Panc1 (cell line): ENCODE measurements at regions not wholly inside any gene's neighbourhood (a gene's known extent, or its start where the extent isn't known, plus 50 kb on each side); places are given as distances from the start of the nearest gene placed in this dataset.

Source experiments
- ATAC-seq: fragments of 200-7000 bp; cut with Tn5 transposase; 2 replicates; pipeline ENCODE4 v1.9.1; 2020; ENCODE audit warnings: mild to moderate bottlenecking, moderate library complexity
- BruUV-seq: library from RNA; stranded (reverse); fragments of 400-500 nt; replicated peaks from 2 replicates; lab custom pipeline; 2021; lab: Mats Ljungman, UMichigan
- CTCF ChIA-PET: fragments of 300-600 bp; sonication (Branson Sonifier 250); formaldehyde crosslinking; loops from one replicate; lab custom pipeline; 2022; ENCODE audit warnings: antibody characterized with exemption; lab: Charles Lee
- POLR2A ChIA-PET: fragments of 300-600 bp; sonication (Branson Sonifier 250); formaldehyde crosslinking; loops from one replicate; lab custom pipeline; 2022; ENCODE audit warnings: antibody characterized with exemption; lab: Charles Lee
- DNase-seq: peaks from one replicate; pipeline ENCODE4 v3.0.0-alpha.2; 2010; ENCODE audit warnings: low read depth, low spot score
- H3K27ac ChIP-seq: 2 replicates; pipeline ENCODE4 v1.5.1; 2011; ENCODE audit warnings: mild to moderate bottlenecking, low read length, inconsistent platforms
- H3K27me3 ChIP-seq: fragments of 200-500 bp; sonication (Bioruptor generic); 2 replicates; pipeline ENCODE4 v1.6.0; 2014; ENCODE audit warnings: low read length, inconsistent platforms; ENCODE audit not compliant: control insufficient read depth, insufficient read depth
- H3K36me3 ChIP-seq: fragments of 200-500 bp; sonication (Bioruptor generic); 2 replicates; pipeline ENCODE4 v1.5.1; 2014; ENCODE audit warnings: inconsistent platforms, mild to moderate bottlenecking, low read length, moderate library complexity; ENCODE audit not compliant: control insufficient read depth, insufficient read depth
- H3K4me1 ChIP-seq: 2 replicates; pipeline ENCODE4 v1.5.1; 2011; ENCODE audit warnings: inconsistent platforms, mild to moderate bottlenecking, low read length, moderate library complexity; ENCODE audit not compliant: control insufficient read depth, insufficient read depth
- H3K4me3 ChIP-seq, 2 experiments: 2 replicates each; pipeline ENCODE4 v1.5.1; 2011 to 2012; ENCODE audit warnings: low read depth in 2 of 2, low read length in 2 of 2, mild to moderate bottlenecking in 2 of 2, inconsistent platforms in 1 of 2, moderate library complexity in 1 of 2
- H3K9me3 ChIP-seq: fragments of 200-500 bp; sonication (Bioruptor generic); 2 replicates; pipeline ENCODE4 v1.5.1; 2014; ENCODE audit warnings: low read depth, mild to moderate bottlenecking, inconsistent platforms, low read length, moderate library complexity; ENCODE audit not compliant: control insufficient read depth, insufficient read depth
- POLR2AphosphoS5 ChIP-seq: IDR thresholded peaks from 2 replicates; pipeline ENCODE4 v1.6.1; 2012; ENCODE audit warnings: mild to moderate bottlenecking, low read depth, low read length, moderate library complexity
- SIN3A ChIP-seq: IDR thresholded peaks from 2 replicates; pipeline ENCODE4 v1.6.1; 2012; ENCODE audit warnings: low read depth, mild to moderate bottlenecking, low read length, moderate library complexity, borderline replicate concordance; ENCODE audit not compliant: insufficient read depth
- TCF7L2 ChIP-seq: IDR thresholded peaks from 2 replicates; pipeline ENCODE4 v1.6.1; 2011; ENCODE audit warnings: mild to moderate bottlenecking, low read depth, low read length, inconsistent platforms
- in situ Hi-C: cut with HindIII; loops from 2 replicates; pipeline ENCODE4 v1.10.0; 2016; ENCODE audit warnings: low sequenced_read_pairs, low pct_unique_long_range_greater_than_20kb
- intact Hi-C: fragments of 100-400 bp; cut with micrococcal nuclease; formaldehyde crosslinking; loops from one replicate; pipeline ENCODE4 v1.10.0; 2022; ENCODE audit not compliant: unreplicated experiment
- TF ChIP-seq, protein P1 (sequence below), 2 experiments: IDR thresholded peaks; 2 replicates each; pipeline ENCODE4 v1.6.1; 2011 to 2012; ENCODE audit warnings: low read depth in 2 of 2, control low read depth in 1 of 2, low read length in 1 of 2, mild to moderate bottlenecking in 1 of 2, moderate library complexity in 1 of 2; ENCODE audit not compliant: insufficient read depth in 1 of 2
- TF ChIP-seq, protein P2 (sequence below): fragments of 450-650 bp; IDR thresholded peaks from 2 replicates; pipeline ENCODE4 v1.5.1; 2017; ENCODE audit warnings: mild to moderate bottlenecking

DNA sequence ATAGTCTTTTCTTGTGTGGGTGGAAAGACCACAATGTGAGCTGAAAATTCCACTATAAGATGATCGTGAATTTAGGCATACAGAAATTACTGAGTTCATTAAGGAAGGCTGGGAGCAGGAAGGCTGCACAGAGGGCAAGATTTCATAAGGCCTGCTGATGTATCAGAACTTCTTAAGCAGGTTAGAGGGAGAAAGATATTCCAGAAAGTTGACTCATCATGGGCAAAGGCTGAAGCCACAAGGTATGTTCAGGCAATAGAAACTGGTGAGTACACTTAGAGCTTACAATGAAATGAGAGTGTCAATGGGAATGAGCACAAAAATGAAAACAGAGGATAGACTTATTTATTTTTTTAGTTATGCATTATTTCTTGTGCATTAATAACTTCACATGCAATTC is 618.6 kb downstream of the CBLN4 start:
- no peak overlapping the region for H3K4me3 ChIP-seq
- no peaks in the 10 kb centered on the region for H3K36me3 ChIP-seq
- no peaks in the 10 kb centered on the region for H3K9me3 ChIP-seq
- CTCF ChIA-PET, result no interaction called here
- no peaks in the 10 kb centered on the region for H3K4me1 ChIP-seq
- BruUV-seq, result no TSS peak
- POLR2A ChIA-PET, result no interaction called here
- TF ChIP-seq SIN3A (no peak), POLR2AphosphoS5 (no peak), TCF7L2 (no peak)
- TF ChIP-seq, protein P1, sequence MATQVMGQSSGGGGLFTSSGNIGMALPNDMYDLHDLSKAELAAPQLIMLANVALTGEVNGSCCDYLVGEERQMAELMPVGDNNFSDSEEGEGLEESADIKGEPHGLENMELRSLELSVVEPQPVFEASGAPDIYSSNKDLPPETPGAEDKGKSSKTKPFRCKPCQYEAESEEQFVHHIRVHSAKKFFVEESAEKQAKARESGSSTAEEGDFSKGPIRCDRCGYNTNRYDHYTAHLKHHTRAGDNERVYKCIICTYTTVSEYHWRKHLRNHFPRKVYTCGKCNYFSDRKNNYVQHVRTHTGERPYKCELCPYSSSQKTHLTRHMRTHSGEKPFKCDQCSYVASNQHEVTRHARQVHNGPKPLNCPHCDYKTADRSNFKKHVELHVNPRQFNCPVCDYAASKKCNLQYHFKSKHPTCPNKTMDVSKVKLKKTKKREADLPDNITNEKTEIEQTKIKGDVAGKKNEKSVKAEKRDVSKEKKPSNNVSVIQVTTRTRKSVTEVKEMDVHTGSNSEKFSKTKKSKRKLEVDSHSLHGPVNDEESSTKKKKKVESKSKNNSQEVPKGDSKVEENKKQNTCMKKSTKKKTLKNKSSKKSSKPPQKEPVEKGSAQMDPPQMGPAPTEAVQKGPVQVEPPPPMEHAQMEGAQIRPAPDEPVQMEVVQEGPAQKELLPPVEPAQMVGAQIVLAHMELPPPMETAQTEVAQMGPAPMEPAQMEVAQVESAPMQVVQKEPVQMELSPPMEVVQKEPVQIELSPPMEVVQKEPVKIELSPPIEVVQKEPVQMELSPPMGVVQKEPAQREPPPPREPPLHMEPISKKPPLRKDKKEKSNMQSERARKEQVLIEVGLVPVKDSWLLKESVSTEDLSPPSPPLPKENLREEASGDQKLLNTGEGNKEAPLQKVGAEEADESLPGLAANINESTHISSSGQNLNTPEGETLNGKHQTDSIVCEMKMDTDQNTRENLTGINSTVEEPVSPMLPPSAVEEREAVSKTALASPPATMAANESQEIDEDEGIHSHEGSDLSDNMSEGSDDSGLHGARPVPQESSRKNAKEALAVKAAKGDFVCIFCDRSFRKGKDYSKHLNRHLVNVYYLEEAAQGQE (IDR thresholded peaks at IDR 0.05; ENCODE audit: insufficient read depth in 1 of 2, low read depth in 2 of 2, low read length in 1 of 2), result no peak
- in situ Hi-C loops, result no loop called here
- intact Hi-C loops, result no loop called here
- ATAC-seq, result no peak
- DNase-seq, result no peak
- H3K27ac ChIP-seq, result no peak overlapping the region
- no peaks in the 10 kb centered on the region for H3K27me3 ChIP-seq

DNA sequence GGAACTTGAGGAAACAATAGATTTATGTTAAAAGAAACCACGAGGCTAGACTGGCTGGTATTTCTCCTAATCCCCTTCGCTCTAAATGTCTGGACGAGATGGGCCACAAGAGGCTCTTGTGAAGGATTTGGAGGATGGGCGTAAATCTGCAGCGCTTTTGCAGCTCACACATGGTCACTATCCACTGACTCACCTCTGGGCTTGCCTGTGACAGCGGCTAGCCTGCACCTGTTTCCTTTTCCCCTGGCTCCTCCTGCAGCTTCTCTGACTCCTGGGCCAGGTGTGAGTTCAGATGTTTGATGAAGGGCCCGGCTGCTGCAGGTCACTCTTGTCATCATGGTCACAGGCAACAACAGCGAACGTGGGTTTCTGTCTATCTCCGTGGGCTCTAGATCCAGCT is 629.4 kb downstream of the CBLN4 start:
- H3K4me1 ChIP-seq, result no peaks in the 10 kb centered on the region
- no peak for ATAC-seq
- TF ChIP-seq SIN3A (no peak), TCF7L2 (no peak), POLR2AphosphoS5 (no peak)
- TF ChIP-seq, protein P2, sequence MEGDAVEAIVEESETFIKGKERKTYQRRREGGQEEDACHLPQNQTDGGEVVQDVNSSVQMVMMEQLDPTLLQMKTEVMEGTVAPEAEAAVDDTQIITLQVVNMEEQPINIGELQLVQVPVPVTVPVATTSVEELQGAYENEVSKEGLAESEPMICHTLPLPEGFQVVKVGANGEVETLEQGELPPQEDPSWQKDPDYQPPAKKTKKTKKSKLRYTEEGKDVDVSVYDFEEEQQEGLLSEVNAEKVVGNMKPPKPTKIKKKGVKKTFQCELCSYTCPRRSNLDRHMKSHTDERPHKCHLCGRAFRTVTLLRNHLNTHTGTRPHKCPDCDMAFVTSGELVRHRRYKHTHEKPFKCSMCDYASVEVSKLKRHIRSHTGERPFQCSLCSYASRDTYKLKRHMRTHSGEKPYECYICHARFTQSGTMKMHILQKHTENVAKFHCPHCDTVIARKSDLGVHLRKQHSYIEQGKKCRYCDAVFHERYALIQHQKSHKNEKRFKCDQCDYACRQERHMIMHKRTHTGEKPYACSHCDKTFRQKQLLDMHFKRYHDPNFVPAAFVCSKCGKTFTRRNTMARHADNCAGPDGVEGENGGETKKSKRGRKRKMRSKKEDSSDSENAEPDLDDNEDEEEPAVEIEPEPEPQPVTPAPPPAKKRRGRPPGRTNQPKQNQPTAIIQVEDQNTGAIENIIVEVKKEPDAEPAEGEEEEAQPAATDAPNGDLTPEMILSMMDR, result no peak
- TF ChIP-seq, protein P1 (IDR thresholded peaks at IDR 0.05; ENCODE audit: insufficient read depth in 1 of 2, low read depth in 2 of 2, low read length in 1 of 2), result no peak
- CTCF ChIA-PET, result no interaction called here
- DNase-seq, result no peak
- POLR2A ChIA-PET, result no interaction called here
- no TSS peak for BruUV-seq
- no peak overlapping the region for H3K4me3 ChIP-seq
- no peaks in the 10 kb centered on the region; the same call in 1 of the 2 replicates for H3K9me3 ChIP-seq
- H3K27me3 ChIP-seq, result no peaks in the 10 kb centered on the region
- H3K27ac ChIP-seq, result no peak overlapping the region
- in situ Hi-C loops, result no loop called here
- no peaks in the 10 kb centered on the region for H3K36me3 ChIP-seq
- intact Hi-C loops, result no loop called here
